H9 (cell line): ENCODE measurements at regions not wholly inside any gene's neighbourhood (a gene's known extent, or its start where the extent isn't known, plus 50 kb on each side); places are given as distances from the start of the nearest gene placed in this dataset.

Experiments
- DNase-seq: peaks from one replicate; pipeline ENCODE4 v3.0.0-alpha.2; 2017
- H2AFZ ChIP-seq: one replicate; pipeline ENCODE4 v1.6.1; 2013; ENCODE audit warnings: mild to moderate bottlenecking, low read length, control low read depth, moderate library complexity
- H2AK5ac ChIP-seq: 2 replicates; pipeline ENCODE4 v1.6.1; 2013; ENCODE audit warnings: low read length, control low read depth, mixed read lengths; ENCODE audit not compliant: insufficient read length
- H2BK120ac ChIP-seq: one replicate; pipeline ENCODE4 v1.6.1; 2013; ENCODE audit warnings: low read depth, mild to moderate bottlenecking, low read length, control low read depth, inconsistent platforms; ENCODE audit not compliant: poor library complexity, severe bottlenecking
- H2BK12ac ChIP-seq: 2 replicates; pipeline ENCODE4 v1.6.1; 2013; ENCODE audit warnings: low read length, control low read depth, mixed read lengths, low read depth; ENCODE audit not compliant: insufficient read length
- H2BK15ac ChIP-seq: 2 replicates; pipeline ENCODE4 v1.6.1; 2013; ENCODE audit warnings: low read depth, low read length, control low read depth
- H2BK20ac ChIP-seq: one replicate; pipeline ENCODE4 v1.6.1; 2013; ENCODE audit warnings: low read depth, mild to moderate bottlenecking, low read length, control low read depth, inconsistent platforms; ENCODE audit not compliant: poor library complexity, severe bottlenecking
- H2BK5ac ChIP-seq: 2 replicates; pipeline ENCODE4 v1.6.1; 2013; ENCODE audit warnings: low read length, control low read depth, mixed read lengths; ENCODE audit not compliant: insufficient read length
- H3K14ac ChIP-seq: 2 replicates; pipeline ENCODE4 v1.6.1; 2013; ENCODE audit warnings: low read length, control low read depth; ENCODE audit not compliant: insufficient read depth
- H3K18ac ChIP-seq: 2 replicates; pipeline ENCODE4 v1.6.1; 2013; ENCODE audit warnings: low read depth, mild to moderate bottlenecking, mixed read lengths, low read length, control low read depth; ENCODE audit not compliant: insufficient read length
- H3K23ac ChIP-seq: 2 replicates; pipeline ENCODE4 v1.6.1; 2013; ENCODE audit warnings: low read length, control low read depth, mixed read lengths, low read depth; ENCODE audit not compliant: insufficient read length
- H3K23me2 ChIP-seq: 2 replicates; pipeline ENCODE4 v1.6.1; 2013; ENCODE audit warnings: low read depth, mild to moderate bottlenecking, mixed read lengths, low read length, control low read depth; ENCODE audit not compliant: insufficient read length, poor library complexity, severe bottlenecking
- H3K27ac ChIP-seq: 2 replicates; pipeline ENCODE4 v1.5.1; 2013; ENCODE audit warnings: low read length, control low read depth, mixed read lengths, low read depth; ENCODE audit not compliant: insufficient read length
- H3K27me3 ChIP-seq: 2 replicates; pipeline ENCODE4 v1.6.1; 2013; ENCODE audit warnings: low read length, control low read depth, inconsistent platforms; ENCODE audit not compliant: insufficient read depth
- H3K4ac ChIP-seq: 2 replicates; pipeline ENCODE4 v1.6.1; 2013; ENCODE audit warnings: low read depth, mild to moderate bottlenecking, control low read depth, inconsistent platforms, low read length, moderate library complexity
- H3K4me1 ChIP-seq: 2 replicates; pipeline ENCODE4 v1.6.1; 2013; ENCODE audit warnings: low read length, control low read depth, inconsistent platforms; ENCODE audit not compliant: insufficient read depth
- H3K4me2 ChIP-seq: 2 replicates; pipeline ENCODE4 v1.6.1; 2013; ENCODE audit warnings: low read length, control low read depth, mixed read lengths; ENCODE audit not compliant: insufficient read length, insufficient read depth
- H3K56ac ChIP-seq: 2 replicates; pipeline ENCODE4 v1.6.1; 2013; ENCODE audit warnings: low read depth, mild to moderate bottlenecking, mixed read lengths, low read length, control low read depth; ENCODE audit not compliant: insufficient read length
- H3K79me1 ChIP-seq: 2 replicates; pipeline ENCODE4 v1.6.1; 2013; ENCODE audit warnings: low read depth, mild to moderate bottlenecking, moderate library complexity, low read length, control low read depth, inconsistent platforms; ENCODE audit not compliant: insufficient read depth, poor library complexity, severe bottlenecking
- H3K79me2 ChIP-seq: 2 replicates; pipeline ENCODE4 v1.6.1; 2013; ENCODE audit warnings: low read length, control low read depth, inconsistent platforms; ENCODE audit not compliant: insufficient read depth
- H3K9ac ChIP-seq: 2 replicates; pipeline ENCODE4 v1.6.1; 2013; ENCODE audit warnings: low read length, control low read depth, mixed read lengths; ENCODE audit not compliant: insufficient read length; ENCODE audit errors: extremely low read depth
- H3K9me3 ChIP-seq: one replicate; pipeline ENCODE4 v1.6.1; 2013; ENCODE audit warnings: low read depth, low read length, inconsistent platforms; ENCODE audit not compliant: control insufficient read depth
- H3T11ph ChIP-seq: one replicate; pipeline ENCODE4 v1.6.1; 2013; ENCODE audit warnings: mild to moderate bottlenecking, low read length, control low read depth, inconsistent platforms
- H4K20me1 ChIP-seq: one replicate; pipeline ENCODE4 v1.6.1; 2013; ENCODE audit not compliant: control insufficient read depth, insufficient read length, insufficient read depth
- H4K5ac ChIP-seq: 2 replicates; pipeline ENCODE4 v1.6.1; 2013; ENCODE audit warnings: low read depth, mild to moderate bottlenecking, mixed read lengths, low read length, control low read depth; ENCODE audit not compliant: insufficient read length
- H4K8ac ChIP-seq: replicated peaks from 2 replicates; pipeline ENCODE4 v1.6.1; 2013; ENCODE audit warnings: low read length, control low read depth, mixed read lengths, low read depth; ENCODE audit not compliant: insufficient read length
- H4K91ac ChIP-seq: 2 replicates; pipeline ENCODE4 v1.6.1; 2013; ENCODE audit warnings: low read depth, mild to moderate bottlenecking, moderate library complexity, mixed read lengths, low read length, control low read depth; ENCODE audit not compliant: insufficient read length
- H3K27ac Mint-ChIP-seq, 3 experiments: 2 replicates in 2 of 3; 3 replicates in 1 of 3; pipeline ENCODE4 v1.8.0; 2020 to 2021; ENCODE audit warnings: mixed read lengths in 3 of 3, mild to moderate bottlenecking in 1 of 3, moderate library complexity in 1 of 3
- H3K27me3 Mint-ChIP-seq: 2 replicates; pipeline ENCODE4 v1.8.0; 2021; ENCODE audit warnings: low read depth, mild to moderate bottlenecking, moderate library complexity, mixed read lengths
- H3K36me3 Mint-ChIP-seq, 3 experiments: 2 replicates in 2 of 3; 3 replicates in 1 of 3; pipeline ENCODE4 v1.8.0; 2020 to 2021; ENCODE audit warnings: low read depth in 3 of 3, mixed read lengths in 3 of 3; ENCODE audit not compliant: insufficient read depth in 1 of 3
- H3K4me1 Mint-ChIP-seq, 2 experiments: 2 replicates each; pipeline ENCODE4 v1.8.0; 2020; ENCODE audit warnings: mixed read lengths in 2 of 2
- H3K4me3 Mint-ChIP-seq, 2 experiments: 2 replicates in 1 of 2; 3 replicates in 1 of 2; pipeline ENCODE4 v1.8.0; 2020 to 2021; ENCODE audit warnings: mild to moderate bottlenecking in 2 of 2, mixed read lengths in 2 of 2, moderate library complexity in 1 of 2
- H3K9me3 Mint-ChIP-seq, 2 experiments: 2 replicates in 1 of 2; 3 replicates in 1 of 2; pipeline ENCODE4 v1.8.0; 2020; ENCODE audit warnings: mild to moderate bottlenecking in 2 of 2, mixed read lengths in 2 of 2, moderate library complexity in 1 of 2
- WGBS: extraction: QIAGEN DNeasy Blood & Tissue Kit; methylation state at CpG from one replicate; pipeline ENCODE4 v1.1.7; 2013; ENCODE audit warnings: missing lambda C conversion rate, low lambda C conversion rate, mixed read lengths; ENCODE audit not compliant: insufficient read length; ENCODE audit errors: extremely low coverage; 5-methylcytosine and 5-hydroxymethylcytosine counted together
- TF ChIP-seq, protein P1 (sequence below): fragments of 200-600 bp; sonication (generic); conservative IDR thresholded peaks from 3 replicates; pipeline ENCODE4 v1.8.0; 2021; ENCODE audit warnings: antibody characterized with exemption, mild to moderate bottlenecking

DNA sequence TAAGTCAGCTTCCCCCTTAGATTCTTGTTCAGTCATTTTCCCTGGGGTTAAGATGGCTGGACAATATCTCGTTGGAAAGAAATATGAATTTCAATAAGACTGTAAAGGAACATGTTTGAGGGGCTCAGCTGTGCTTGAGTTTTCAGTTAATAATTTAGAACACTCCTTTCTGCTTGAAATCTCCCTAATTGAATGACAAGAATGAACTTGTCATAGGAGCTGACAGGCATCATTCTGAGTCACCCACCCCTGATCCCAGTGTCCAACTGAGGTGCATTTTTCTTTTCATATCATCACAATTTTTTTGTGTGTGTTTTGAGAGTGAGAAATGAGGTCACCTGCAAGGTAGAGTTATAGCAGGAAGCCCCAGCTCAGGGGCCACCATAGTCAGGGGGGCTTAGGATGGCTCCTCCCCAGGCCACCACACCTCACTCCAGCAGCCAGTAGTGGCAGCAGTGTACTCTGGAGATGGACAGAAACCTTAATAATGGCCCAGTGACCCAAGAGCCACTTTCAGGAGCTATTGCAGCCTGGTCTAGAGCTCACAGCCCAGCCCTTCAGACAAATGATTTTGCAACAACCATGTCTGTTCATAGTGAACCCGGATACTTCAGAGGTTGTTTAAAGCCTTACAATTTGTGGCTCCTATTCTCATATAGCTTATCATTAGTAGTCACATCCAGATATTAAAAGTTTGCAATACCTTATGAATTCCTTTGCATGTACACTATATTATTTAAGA, 174.5 kb downstream of the MAIP1 start:
- Histone ChIP-seq H3K18ac (no peak overlapping the region), H3K9ac (no peak overlapping the region), H3K9me3 (peaks cover 9% of the 10 kb centered on the region), H3K4me1 (peaks cover 5% of the 10 kb centered on the region; the same call in 1 of the 2 replicates), H2BK15ac (no peak overlapping the region), H3K27ac (no peak overlapping the region), H3K27me3 (no peaks in the 10 kb centered on the region), H3K23ac (no peak overlapping the region), H2BK20ac (no peak overlapping the region), H3K4me2 (no peak overlapping the region), H3K79me1 (no peaks in the 10 kb centered on the region), H2AFZ (no peak overlapping the region), H4K91ac (no peak overlapping the region), H3K79me2 (no peaks in the 10 kb centered on the region), H2BK120ac (no peak overlapping the region), H4K8ac (no peak overlapping the region), H3K56ac (no peak overlapping the region), H3K4ac (no peak overlapping the region), H3K23me2 (no peaks in the 10 kb centered on the region), H2AK5ac (no peak overlapping the region), H3T11ph (no peak overlapping the region), H4K5ac (no peak overlapping the region), H2BK5ac (no peak overlapping the region), H3K14ac (no peak overlapping the region), H4K20me1 (no peaks in the 10 kb centered on the region), H2BK12ac (no peak overlapping the region)
- no peak overlapping the region for H3K4me3 Mint-ChIP-seq
- H3K9me3 Mint-ChIP-seq, result peaks cover 12 to 14% of the 10 kb centered on the region in 2 experiments
- no CpG with 5 or more reads among the region's 2 CpGs for WGBS
- H3K36me3 Mint-ChIP-seq, result peaks cover 12 to 14% (median 12%) of the 10 kb centered on the region in 3 experiments
- peaks cover 12 to 22% of the 10 kb centered on the region in 2 experiments for H3K4me1 Mint-ChIP-seq
- H3K27me3 Mint-ChIP-seq, result no peaks in the 10 kb centered on the region
- no peak overlapping the region for H3K27ac Mint-ChIP-seq
- TF ChIP-seq, protein P1, sequence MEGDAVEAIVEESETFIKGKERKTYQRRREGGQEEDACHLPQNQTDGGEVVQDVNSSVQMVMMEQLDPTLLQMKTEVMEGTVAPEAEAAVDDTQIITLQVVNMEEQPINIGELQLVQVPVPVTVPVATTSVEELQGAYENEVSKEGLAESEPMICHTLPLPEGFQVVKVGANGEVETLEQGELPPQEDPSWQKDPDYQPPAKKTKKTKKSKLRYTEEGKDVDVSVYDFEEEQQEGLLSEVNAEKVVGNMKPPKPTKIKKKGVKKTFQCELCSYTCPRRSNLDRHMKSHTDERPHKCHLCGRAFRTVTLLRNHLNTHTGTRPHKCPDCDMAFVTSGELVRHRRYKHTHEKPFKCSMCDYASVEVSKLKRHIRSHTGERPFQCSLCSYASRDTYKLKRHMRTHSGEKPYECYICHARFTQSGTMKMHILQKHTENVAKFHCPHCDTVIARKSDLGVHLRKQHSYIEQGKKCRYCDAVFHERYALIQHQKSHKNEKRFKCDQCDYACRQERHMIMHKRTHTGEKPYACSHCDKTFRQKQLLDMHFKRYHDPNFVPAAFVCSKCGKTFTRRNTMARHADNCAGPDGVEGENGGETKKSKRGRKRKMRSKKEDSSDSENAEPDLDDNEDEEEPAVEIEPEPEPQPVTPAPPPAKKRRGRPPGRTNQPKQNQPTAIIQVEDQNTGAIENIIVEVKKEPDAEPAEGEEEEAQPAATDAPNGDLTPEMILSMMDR, result no peak
- no peak for DNase-seq
